ENCODE measurements at regions not wholly inside any gene's neighbourhood (a gene's known extent, or its start where the extent isn't known, plus 50 kb on each side); places are given as distances from the start of the nearest gene placed in this dataset.

- no peak for DNase-seq (ENCODE audit: low read depth)
These were observed 88.2 kb upstream of the MVB12B start for GRCh38 chr9:126238415-126238814.

DNA sequence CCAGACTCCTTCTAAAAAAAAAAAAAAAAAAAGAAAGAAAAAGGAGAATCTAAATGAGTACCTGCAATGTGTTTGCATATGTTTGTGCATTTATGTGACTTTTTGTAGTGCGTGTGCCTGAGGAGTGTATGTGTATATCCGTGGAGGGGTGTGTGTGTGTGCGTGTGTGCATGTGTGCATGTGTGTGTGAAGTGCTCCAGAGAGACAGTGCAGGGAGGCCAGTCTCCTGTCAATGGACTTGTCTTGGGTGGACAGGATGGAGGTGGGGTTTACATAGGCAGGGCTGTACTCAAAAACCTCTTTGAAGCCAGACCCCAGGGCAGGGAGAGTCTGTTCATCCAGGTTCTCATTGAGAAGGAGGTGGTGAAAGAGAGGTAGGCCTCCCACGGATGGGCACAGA lies 87.1 kb upstream of the MVB12B start:
- no peak for DNase-seq (ENCODE audit: low read depth)

DNA sequence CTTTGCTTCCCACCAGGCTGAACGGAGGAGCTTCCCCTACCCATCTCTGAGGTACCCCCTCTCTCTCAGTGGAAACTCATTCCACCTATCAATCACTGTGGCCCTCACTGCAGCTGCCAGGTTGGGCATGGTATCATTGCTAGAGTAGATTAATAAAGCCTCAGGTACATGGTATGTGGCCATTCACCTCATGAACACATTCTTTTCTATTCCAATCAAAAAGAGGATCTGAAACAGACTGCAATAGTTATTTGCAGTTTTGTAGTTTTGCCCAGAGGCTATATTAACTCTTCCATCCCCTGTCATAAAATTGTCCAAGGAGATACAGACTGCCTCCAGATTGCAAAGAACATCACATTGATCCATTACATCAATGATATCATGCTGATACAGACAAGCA lies 85.8 kb upstream of the MVB12B start:
- DNase-seq (ENCODE audit: low read depth): no peak

- DNase-seq (ENCODE audit: low read depth): peak; percentile 86
These were observed 77.9 kb upstream of the MVB12B start for GRCh38 chr9:126248680-126249079.

- no peak for DNase-seq (ENCODE audit: low read depth)
These were observed 64.9 kb upstream of the MVB12B start for GRCh38 chr9:126261584-126262356.

DNA sequence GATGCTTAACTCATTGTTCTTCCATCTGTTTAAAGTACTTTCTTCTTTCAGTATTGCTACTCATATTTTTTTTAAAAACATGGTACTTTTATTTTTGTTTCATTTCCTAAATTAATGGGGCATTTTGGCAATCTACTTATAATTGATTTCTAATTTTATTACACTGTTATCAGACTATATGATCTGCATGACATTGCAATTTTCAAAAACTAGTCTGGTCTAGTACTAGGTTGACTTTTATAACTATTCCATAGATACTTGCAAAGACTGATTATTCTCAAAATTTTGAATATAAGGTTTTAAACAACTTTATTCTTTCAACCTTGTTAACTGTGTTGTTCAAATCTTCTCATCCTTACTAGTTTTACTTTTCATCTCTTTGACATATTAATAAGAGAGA lies 63.9 kb upstream of the MVB12B start:
- DNase-seq (ENCODE audit: low read depth): no peak

- DNase-seq (ENCODE audit: low read depth): no peak
These were observed 56.1 kb upstream of the MVB12B start for GRCh38 chr9:126270556-126270955.

GRCh38 chr9:126275386-126276001 lies 51.1 kb upstream of the MVB12B start:
- DNase-seq (ENCODE audit: low read depth): no peak

GRCh38 chr9:126276056-126276728 lies 50.4 kb upstream of the MVB12B start:
- no peak for DNase-seq (ENCODE audit: low read depth)

Measured in HT1080 (cell line).